ENCODE measurements at regions not wholly inside any gene's neighbourhood (a gene's known extent, or its start where the extent isn't known, plus 50 kb on each side); places are given as distances from the start of the nearest gene placed in this dataset.

DNA sequence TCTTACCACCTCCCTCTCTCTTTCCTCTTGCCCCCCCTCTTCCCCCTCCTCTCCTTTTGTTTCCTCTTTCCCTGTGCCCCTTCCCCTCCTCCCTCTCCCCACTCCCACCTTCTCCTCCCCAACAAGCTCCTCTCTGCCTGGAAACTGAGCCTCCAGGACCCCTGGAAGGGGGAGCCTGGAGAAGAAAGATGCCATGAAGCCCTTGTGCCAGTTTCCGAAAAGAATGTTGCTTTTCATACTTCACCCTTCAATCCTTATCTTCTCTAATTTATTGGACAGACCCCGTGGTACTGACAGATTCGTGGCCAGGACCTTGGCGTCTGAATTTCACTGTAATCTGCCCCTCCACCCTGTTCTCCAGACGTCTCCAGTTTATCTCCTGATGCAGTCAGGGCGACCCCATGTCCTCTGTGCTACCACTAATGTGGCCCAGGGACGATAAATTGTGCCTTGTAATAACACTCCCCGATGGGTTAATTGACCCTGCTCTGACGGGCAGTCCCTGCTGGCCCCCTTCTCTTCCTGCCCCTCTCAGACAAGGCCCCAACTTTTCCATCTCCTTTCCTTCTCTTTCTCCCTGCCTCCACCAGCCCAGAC, 138.4 kb upstream of the GSE1 start:
- Histone ChIP-seq H3K4me2 (ENCODE audit: insufficient read depth, low read length) (no peak overlapping the region), H3K4me1 (ENCODE audit: insufficient read depth, low read length) (peaks cover 13% of the 10 kb centered on the region; the same call in 1 of the 2 replicates), H3K79me2 (ENCODE audit: insufficient read depth, low read length) (peaks cover 4% of the 10 kb centered on the region; the same call in 1 of the 2 replicates), H3K27me3 (ENCODE audit: insufficient read depth, low read length, poor library complexity) (no peaks in the 10 kb centered on the region), H3K9ac (ENCODE audit: low read depth, low read length) (no peak overlapping the region), H3K36me3 (ENCODE audit: insufficient read depth, low read length) (no peaks in the 10 kb centered on the region), H3K27ac (ENCODE audit: low read length) (no peak overlapping the region), H4K20me1 (ENCODE audit: insufficient read depth, low read length) (no peaks in the 10 kb centered on the region), H3K4me3 (ENCODE audit: low read depth in 1 of 2, low read length in 2 of 2) (no peak overlapping the region), H3K9me3 (ENCODE audit: insufficient read depth, low read length, severe bottlenecking) (no peaks in the 10 kb centered on the region), H2AFZ (ENCODE audit: low read depth, low read length) (no peak overlapping the region)
- DNase-seq = no peak
- no peak for TF ChIP-seq EZH2 (IDR thresholded peaks at IDR 0.05; ENCODE audit: borderline replicate concordance, low read depth, low read length, severe bottlenecking)
- TF ChIP-seq, protein P1, sequence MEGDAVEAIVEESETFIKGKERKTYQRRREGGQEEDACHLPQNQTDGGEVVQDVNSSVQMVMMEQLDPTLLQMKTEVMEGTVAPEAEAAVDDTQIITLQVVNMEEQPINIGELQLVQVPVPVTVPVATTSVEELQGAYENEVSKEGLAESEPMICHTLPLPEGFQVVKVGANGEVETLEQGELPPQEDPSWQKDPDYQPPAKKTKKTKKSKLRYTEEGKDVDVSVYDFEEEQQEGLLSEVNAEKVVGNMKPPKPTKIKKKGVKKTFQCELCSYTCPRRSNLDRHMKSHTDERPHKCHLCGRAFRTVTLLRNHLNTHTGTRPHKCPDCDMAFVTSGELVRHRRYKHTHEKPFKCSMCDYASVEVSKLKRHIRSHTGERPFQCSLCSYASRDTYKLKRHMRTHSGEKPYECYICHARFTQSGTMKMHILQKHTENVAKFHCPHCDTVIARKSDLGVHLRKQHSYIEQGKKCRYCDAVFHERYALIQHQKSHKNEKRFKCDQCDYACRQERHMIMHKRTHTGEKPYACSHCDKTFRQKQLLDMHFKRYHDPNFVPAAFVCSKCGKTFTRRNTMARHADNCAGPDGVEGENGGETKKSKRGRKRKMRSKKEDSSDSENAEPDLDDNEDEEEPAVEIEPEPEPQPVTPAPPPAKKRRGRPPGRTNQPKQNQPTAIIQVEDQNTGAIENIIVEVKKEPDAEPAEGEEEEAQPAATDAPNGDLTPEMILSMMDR (IDR thresholded peaks at IDR 0.05; ENCODE audit: borderline replicate concordance, extremely low read depth, low read length, poor library complexity, severe bottlenecking) = no peak
- ATAC-seq (ENCODE audit: insufficient read depth, low read depth) = no peak

DNA sequence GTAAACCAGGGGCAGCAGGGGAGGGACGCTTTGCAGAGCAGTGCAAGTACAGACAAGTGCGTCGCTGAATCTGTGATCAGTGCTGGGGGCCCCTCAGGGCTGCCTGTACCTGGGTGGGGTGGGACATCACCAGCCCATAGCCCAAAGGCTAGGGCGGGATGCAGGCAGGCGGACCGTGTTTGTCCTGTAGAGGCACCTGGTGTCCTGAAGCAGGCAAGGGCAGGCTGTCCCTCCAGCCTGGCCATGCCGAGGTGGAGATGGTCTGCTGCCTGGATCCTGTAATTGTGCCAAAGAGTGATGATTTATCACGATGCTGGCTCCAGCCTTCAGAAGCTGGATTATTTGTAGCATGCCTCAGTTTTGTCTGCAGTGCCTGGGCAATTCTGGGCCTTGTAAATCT, 137.9 kb upstream of the GSE1 start:
- no peak overlapping the region for H3K9ac ChIP-seq (ENCODE audit: low read depth, low read length)
- no peaks in the 10 kb centered on the region for H3K9me3 ChIP-seq (ENCODE audit: insufficient read depth, low read length, severe bottlenecking)
- no peaks in the 10 kb centered on the region for H4K20me1 ChIP-seq (ENCODE audit: insufficient read depth, low read length)
- ATAC-seq (ENCODE audit: insufficient read depth, low read depth) = no peak
- H3K79me2 ChIP-seq (ENCODE audit: insufficient read depth, low read length) = peaks cover 4% of the 10 kb centered on the region; the same call in 1 of the 2 replicates
- H2AFZ ChIP-seq (ENCODE audit: low read depth, low read length) = no peak overlapping the region
- H3K4me1 ChIP-seq (ENCODE audit: insufficient read depth, low read length) = peaks cover 10% of the 10 kb centered on the region; the same call in 1 of the 2 replicates
- H3K4me3 ChIP-seq (ENCODE audit: low read depth in 1 of 2, low read length in 2 of 2) = no peak overlapping the region
- H3K4me2 ChIP-seq (ENCODE audit: insufficient read depth, low read length) = no peak overlapping the region
- H3K27me3 ChIP-seq (ENCODE audit: insufficient read depth, low read length, poor library complexity) = no peaks in the 10 kb centered on the region
- no peak for TF ChIP-seq EZH2 (IDR thresholded peaks at IDR 0.05; ENCODE audit: borderline replicate concordance, low read depth, low read length, severe bottlenecking)
- TF ChIP-seq, protein P1 (IDR thresholded peaks at IDR 0.05; ENCODE audit: borderline replicate concordance, extremely low read depth, low read length, poor library complexity, severe bottlenecking) = no peak
- no peak for DNase-seq
- H3K36me3 ChIP-seq (ENCODE audit: insufficient read depth, low read length) = no peaks in the 10 kb centered on the region
- no peak overlapping the region for H3K27ac ChIP-seq (ENCODE audit: low read length)

DNA sequence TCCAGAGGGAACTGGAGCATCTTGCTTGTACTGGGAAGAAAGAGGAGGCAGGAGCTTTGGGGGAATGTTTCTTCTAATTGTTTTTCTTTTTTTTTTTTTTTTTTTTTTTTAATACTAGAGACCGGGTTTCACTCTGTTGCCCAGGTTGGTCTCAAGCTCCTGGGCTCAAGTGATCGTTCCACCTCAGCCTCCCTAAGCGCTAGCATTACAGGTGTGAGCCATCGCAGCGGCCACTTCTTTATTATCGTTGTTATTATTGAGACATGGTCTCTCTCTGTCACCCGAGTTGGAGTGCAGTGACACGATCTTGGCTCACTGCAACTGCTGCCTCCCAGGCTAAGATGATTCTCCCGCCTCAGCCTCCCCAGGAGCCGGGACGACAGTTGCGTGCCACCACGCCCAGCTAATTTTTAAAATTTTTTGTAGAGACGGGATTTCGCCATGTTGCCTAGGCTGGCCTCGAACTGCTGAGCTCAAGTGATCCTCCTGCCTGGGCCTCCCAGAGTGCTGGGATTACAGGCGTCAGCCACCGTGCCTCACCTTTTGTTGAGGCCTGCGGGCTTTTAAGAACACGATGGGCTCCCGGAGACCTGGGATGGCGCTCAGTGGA, 137.3 kb upstream of the GSE1 start:
- no peak overlapping the region for H3K27ac ChIP-seq (ENCODE audit: low read length)

More for the DNA sequence above, 137.3 kb upstream of the GSE1 start:
- H2AFZ ChIP-seq (ENCODE audit: low read depth, low read length) = no peak overlapping the region
- H3K4me2 ChIP-seq (ENCODE audit: insufficient read depth, low read length) = no peak overlapping the region
- no peak overlapping the region for H3K4me3 ChIP-seq (ENCODE audit: low read depth in 1 of 2, low read length in 2 of 2)
- H3K9ac ChIP-seq (ENCODE audit: low read depth, low read length) = no peak overlapping the region
- H3K27me3 ChIP-seq (ENCODE audit: insufficient read depth, low read length, poor library complexity) = no peaks in the 10 kb centered on the region
- DNase-seq (no peak), ATAC-seq (ENCODE audit: insufficient read depth, low read depth) (no peak)
- TF ChIP-seq EZH2 (IDR thresholded peaks at IDR 0.05; ENCODE audit: borderline replicate concordance, low read depth, low read length, severe bottlenecking) = no peak
- TF ChIP-seq, protein P1 (IDR thresholded peaks at IDR 0.05; ENCODE audit: borderline replicate concordance, extremely low read depth, low read length, poor library complexity, severe bottlenecking) = no peak
- H3K79me2 ChIP-seq (ENCODE audit: insufficient read depth, low read length) = peaks cover 4% of the 10 kb centered on the region; the same call in 1 of the 2 replicates
- H3K4me1 ChIP-seq (ENCODE audit: insufficient read depth, low read length) = 0 out of 2 replicates have a peak, but pooled peaks cover 5% of the 10 kb centered on the region
- H4K20me1 ChIP-seq (ENCODE audit: insufficient read depth, low read length) = no peaks in the 10 kb centered on the region
- H3K36me3 ChIP-seq (ENCODE audit: insufficient read depth, low read length) = no peaks in the 10 kb centered on the region
- no peaks in the 10 kb centered on the region for H3K9me3 ChIP-seq (ENCODE audit: insufficient read depth, low read length, severe bottlenecking)
